ENCODE measurements at regions not wholly inside any gene's neighbourhood (a gene's known extent, or its start where the extent isn't known, plus 50 kb on each side); places are given as distances from the start of the nearest gene placed in this dataset.

DNA sequence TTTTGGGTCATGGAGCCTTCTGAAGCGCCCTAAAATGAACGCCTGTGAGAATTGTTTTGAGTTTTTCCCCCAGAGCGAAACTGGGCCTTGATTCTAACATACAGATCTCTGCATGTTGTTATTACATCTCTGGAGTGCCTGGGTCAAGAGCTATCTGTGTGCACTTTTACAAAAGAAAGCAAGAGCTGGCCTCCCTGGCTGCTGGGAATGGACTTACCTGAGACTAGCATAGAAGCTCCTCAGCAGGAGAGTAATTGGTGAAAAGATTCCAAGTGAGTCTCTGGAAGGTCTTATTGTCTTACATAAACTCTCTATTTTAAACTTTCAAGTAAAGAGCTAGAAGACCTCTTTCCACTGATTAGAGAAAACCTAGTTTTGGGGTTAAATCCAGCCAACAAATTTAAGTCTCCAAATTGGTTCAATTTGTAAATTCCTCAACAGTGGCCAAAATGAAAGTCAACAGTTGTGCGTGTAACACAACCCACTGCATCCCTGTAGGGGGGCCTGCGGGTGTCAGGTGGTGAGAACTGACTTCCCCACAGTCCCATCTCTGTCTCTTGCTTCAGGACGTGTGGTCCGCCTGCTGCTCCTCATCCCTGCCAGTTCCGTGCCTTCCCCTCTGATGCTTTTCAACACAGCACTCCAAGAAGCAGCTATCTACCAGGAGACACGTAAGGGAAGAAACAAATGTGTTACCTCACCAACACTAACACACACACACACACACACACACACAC lies 206.1 kb downstream of the SH3BP4 start:
- TF ChIP-seq, protein P1, sequence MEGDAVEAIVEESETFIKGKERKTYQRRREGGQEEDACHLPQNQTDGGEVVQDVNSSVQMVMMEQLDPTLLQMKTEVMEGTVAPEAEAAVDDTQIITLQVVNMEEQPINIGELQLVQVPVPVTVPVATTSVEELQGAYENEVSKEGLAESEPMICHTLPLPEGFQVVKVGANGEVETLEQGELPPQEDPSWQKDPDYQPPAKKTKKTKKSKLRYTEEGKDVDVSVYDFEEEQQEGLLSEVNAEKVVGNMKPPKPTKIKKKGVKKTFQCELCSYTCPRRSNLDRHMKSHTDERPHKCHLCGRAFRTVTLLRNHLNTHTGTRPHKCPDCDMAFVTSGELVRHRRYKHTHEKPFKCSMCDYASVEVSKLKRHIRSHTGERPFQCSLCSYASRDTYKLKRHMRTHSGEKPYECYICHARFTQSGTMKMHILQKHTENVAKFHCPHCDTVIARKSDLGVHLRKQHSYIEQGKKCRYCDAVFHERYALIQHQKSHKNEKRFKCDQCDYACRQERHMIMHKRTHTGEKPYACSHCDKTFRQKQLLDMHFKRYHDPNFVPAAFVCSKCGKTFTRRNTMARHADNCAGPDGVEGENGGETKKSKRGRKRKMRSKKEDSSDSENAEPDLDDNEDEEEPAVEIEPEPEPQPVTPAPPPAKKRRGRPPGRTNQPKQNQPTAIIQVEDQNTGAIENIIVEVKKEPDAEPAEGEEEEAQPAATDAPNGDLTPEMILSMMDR (IDR thresholded peaks at IDR 0.05; ENCODE audit: low read depth, low read length): no peak
- DNase-seq: no peak
- H3K27me3 ChIP-seq: no peaks in the 10 kb centered on the region
- no peaks in the 10 kb centered on the region for H3K36me3 ChIP-seq
- H3K4me3 ChIP-seq (ENCODE audit: low read depth, low read length): no peak overlapping the region
- no peaks in the 10 kb centered on the region for H3K9me3 ChIP-seq
- no peaks in the 10 kb centered on the region for H3K4me1 ChIP-seq

DNA sequence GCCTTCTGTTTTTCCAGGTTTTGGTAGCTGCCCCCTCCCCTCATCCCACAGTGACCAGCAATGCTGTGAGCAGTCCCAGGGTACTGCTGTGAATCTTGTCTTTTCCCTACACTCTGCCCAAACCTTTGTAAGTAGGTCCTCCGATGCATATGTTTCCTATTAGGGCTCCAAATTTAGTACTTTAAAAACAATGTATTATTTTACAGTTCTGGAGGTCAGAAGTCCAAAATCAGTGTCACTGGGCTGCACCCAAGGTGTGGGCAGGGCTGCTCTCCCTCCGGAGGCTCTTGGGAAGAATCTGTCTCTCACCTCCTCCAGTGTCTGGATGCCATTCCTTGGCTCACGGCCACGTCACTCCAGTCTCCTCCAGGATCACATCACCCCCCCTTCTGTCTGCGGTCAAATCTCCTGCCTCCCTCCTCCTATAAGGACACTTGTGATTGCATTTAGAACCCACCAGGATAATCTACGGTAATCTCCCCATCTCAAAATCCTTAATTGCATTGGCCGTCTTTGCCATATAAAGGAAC lies 208.5 kb downstream of the SH3BP4 start:
- no peaks in the 10 kb centered on the region for H3K27me3 ChIP-seq
- H3K36me3 ChIP-seq: no peaks in the 10 kb centered on the region
- no peaks in the 10 kb centered on the region for H3K9me3 ChIP-seq
- no peak for DNase-seq
- no peak overlapping the region for H3K4me3 ChIP-seq (ENCODE audit: low read depth, low read length)
- TF ChIP-seq, protein P1 (IDR thresholded peaks at IDR 0.05; ENCODE audit: low read depth, low read length): no peak
- no peaks in the 10 kb centered on the region for H3K4me1 ChIP-seq

DNA sequence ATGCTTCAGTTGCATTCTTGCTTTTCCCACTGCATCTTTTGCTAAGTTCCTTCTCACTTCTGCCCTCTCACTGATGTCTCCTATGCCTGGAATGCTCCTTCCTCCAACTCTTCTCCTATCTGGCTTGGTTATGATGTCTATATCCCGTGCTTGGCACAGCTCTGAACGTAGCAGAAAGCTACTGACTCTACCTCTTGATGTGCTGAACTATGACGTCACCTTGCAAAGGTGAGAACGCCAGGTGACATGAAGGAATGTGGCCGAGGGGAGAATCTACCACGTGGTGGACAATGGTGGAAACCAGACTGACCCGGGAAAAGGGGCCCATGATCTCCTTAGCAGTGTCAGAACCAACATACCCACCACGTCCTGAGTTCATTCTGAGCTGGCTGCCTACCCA lies 209.7 kb downstream of the SH3BP4 start:
- Histone ChIP-seq H3K9me3 (no peaks in the 10 kb centered on the region), H3K4me1 (no peaks in the 10 kb centered on the region), H3K27me3 (no peaks in the 10 kb centered on the region), H3K4me3 (ENCODE audit: low read depth, low read length) (no peak overlapping the region), H3K36me3 (no peaks in the 10 kb centered on the region)
- TF ChIP-seq, protein P1 (IDR thresholded peaks at IDR 0.05; ENCODE audit: low read depth, low read length): no peak
- no peak for DNase-seq

DNA sequence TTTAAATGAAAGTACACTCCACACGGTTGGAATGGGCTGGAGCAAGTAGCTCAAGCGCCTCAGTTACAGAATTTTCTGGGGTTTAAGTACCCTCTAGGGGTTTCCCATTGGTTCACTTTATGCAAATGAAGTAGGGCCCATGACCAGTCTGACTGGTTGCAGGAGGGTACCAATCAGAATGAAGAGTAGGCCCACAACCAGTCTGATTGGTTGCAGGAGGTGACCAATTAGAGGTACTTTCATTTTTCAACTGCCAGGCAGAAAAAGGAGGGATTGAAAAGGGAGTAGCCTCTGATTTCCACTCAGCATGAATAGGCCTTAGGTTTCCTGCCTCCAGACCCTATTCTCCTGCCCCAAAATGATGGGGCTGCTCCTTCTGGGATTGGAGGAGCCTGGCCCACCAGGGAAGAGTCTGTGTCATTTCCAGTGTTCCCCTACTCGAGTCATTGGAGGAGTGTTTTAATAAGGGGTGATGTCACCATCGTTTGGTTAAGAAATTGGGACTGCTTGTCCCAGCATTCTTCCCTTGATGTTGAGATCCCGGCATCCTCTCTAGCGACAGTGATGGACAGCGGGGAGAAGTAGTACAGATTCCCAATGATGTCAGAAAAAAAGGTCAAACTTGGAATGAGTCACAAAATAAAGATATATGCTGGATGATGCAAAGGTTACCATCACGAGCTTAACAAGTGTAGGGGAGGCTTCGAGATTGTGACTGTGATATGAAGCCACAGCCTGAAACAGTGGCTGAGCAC lies 210.4 kb downstream of the SH3BP4 start:
- TF ChIP-seq, protein P1 (IDR thresholded peaks at IDR 0.05; ENCODE audit: low read depth, low read length): no peak
- no peaks in the 10 kb centered on the region for H3K27me3 ChIP-seq
- H3K4me1 ChIP-seq: no peaks in the 10 kb centered on the region
- no peak overlapping the region for H3K4me3 ChIP-seq (ENCODE audit: low read depth, low read length)
- DNase-seq: no peak
- H3K36me3 ChIP-seq: no peaks in the 10 kb centered on the region
- H3K9me3 ChIP-seq: no peaks in the 10 kb centered on the region

DNA sequence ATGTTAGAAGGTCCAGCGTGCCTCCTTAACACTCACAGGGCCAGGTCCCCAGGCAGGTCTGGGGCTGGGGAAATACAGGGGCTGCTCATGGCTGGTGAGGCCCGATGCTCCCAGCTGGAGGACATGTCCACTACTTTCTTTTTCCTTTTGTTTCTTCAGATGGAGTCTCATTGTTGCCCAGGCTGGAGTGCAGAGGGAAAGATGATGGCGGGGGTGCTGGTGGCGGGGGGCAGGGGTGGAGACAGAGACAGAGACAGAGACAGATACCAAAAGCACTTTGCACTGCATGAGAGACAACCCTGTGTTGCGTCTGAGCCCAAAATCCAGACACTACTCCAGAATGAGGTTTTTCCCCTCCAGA lies 211.0 kb downstream of the SH3BP4 start:
- DNase-seq: no peak
- Histone ChIP-seq H3K27me3 (no peaks in the 10 kb centered on the region), H3K4me3 (ENCODE audit: low read depth, low read length) (no peak overlapping the region), H3K9me3 (no peaks in the 10 kb centered on the region), H3K4me1 (no peaks in the 10 kb centered on the region), H3K36me3 (no peaks in the 10 kb centered on the region)
- TF ChIP-seq, protein P1 (IDR thresholded peaks at IDR 0.05; ENCODE audit: low read depth, low read length): no peak

DNA sequence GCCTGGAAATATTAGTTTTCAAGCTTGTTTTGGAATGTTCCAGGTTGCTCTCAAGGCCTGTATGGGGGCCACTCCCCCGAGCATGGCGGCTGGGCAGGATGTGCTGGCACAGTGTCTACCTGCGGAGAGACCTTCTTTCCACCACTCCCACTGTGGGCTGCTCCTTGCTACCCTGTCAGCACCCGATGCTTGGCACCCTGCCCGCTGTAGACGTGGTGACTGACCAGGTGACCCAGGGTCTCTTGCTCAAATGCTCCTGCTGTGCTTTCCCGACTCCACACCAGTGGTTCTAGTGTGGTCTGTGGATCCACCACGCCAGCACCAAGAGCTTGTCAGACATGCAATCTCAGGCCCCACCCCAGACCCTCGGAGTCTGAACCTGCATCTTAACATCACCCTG lies 213.3 kb downstream of the SH3BP4 start:
- H3K27me3 ChIP-seq: no peaks in the 10 kb centered on the region
- TF ChIP-seq, protein P1 (IDR thresholded peaks at IDR 0.05; ENCODE audit: low read depth, low read length): no peak
- H3K9me3 ChIP-seq: no peaks in the 10 kb centered on the region
- no peaks in the 10 kb centered on the region for H3K36me3 ChIP-seq
- DNase-seq: no peak
- H3K4me3 ChIP-seq (ENCODE audit: low read depth, low read length): no peak overlapping the region
- H3K4me1 ChIP-seq: no peaks in the 10 kb centered on the region

Measured in BE2C (cell line).